NOMO-1 treated with dmso at 0.1 percent for 144 hours (cell line): ENCODE measurements at regions not wholly inside any gene's neighbourhood (a gene's known extent, or its start where the extent isn't known, plus 50 kb on each side); places are given as distances from the start of the nearest gene placed in this dataset.
"Not testable (repeated sequence)": the region's sequence is repeated elsewhere in the genome, so short reads cannot be mapped to it uniquely, and the experiment has no call there.

Source experiments
- DNase-seq: peaks from one replicate; lab custom pipeline; 2025; ENCODE audit not compliant: unreplicated experiment; lab: John Stamatoyannopoulos, UW

DNA sequence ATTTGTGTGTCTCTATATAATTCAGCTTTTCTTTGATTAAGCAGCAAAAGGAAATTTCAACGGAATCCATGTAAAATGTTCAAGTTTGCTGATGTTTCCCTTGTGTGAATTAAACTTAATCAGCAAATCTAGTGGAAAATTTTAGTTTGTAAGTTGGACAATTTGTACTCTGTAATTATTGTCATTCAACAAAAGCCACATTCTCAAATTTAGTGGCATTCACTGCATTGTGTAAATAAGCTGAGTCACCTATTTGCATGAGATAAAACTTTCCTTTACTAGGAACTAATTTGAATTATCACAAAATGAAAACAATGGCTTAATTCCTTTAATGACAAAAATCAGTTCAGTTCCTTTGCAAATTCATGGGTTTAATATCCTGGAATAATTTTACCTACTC lies 784.2 kb upstream of the CCDC179 start:
- DNase-seq: no peak

DNA sequence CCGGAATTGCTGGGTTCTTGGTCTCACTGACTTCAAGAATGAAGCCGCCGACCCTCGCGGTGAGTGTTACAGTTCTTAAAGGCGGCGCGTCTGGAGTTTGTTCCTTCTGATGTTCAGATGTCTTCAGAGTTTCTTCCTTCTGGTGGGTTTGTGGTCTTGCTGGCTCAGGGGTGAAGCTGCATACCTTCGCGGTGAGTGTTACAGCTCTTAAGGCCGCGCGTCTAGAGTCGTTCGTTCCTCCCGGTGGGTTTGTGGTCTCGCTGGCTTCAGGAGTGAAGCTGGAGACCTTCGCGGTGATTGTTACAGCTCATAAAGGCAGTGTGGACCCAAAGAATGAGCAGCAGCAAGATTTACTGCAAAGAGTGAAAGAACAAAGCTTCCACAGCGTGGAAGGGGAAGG lies 792.1 kb upstream of the CCDC179 start:
- not testable (repeated sequence) for DNase-seq

DNA sequence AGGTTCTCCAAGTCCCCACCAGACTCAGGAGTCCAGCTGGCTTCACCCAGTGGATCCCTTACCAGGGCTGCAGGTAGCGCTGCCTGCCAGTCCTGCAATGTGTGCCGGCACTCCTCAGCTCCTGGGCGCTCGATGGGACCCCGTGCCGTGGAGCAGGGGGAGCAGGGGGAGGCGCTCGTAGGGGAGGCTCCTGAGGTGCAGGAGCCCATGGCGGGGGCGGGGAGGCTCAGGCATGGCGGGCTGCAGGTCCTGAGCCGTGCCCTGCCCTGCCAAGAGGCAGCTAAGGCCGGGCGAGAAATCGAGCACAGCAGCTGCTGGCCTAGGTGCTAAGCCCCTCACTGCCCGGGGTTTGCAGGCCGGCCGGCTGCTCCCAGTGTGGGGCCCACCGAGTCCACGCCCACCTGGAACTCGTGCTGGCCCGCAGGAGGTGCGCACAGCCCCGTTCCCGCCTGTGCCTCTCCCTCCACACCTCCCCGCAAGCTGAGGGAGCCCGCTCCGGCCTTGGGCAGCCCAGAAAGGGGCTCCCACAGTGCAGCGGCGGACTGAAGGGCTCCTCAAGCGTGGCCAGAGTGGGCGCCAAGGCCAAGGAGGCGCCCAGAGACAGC lies 792.9 kb upstream of the CCDC179 start:
- no peak for DNase-seq

DNA sequence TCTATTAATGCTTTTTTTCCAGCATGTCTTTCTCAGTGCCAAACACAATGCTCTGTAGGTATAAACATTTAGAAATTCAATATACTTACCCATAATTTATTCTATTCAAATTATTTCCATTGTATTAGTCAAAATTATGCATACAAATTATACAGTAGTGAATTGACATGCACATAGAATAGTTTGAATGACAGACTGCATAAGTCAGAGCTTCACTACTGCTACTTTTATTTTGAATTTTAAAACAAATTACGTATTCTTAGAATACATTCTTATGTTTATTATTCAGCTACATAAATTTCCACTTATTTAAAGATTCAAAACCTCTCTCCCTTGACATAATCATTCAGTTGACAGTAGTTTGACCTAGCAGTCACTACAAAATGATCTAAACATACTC lies 808.0 kb upstream of the CCDC179 start:
- DNase-seq: no peak

DNA sequence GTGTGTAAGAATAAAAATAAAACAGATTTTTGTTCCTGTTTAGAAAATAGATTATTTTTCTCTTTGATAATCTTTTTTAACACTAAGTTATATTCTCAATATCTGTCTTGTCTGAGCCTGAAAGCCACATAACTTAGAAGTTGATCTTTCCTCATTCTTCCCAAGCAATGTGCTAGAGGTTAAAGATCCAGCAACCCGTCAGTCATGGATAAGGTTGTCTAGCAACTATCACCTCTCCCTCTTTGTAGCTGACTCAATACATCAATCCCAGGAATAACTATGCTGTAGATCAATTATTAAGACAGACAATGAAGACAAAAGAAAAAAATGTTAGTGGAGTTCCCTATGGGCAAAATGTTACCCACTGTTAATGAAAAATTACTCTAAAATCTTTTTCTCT lies 813.1 kb upstream of the CCDC179 start:
- DNase-seq: no peak

DNA sequence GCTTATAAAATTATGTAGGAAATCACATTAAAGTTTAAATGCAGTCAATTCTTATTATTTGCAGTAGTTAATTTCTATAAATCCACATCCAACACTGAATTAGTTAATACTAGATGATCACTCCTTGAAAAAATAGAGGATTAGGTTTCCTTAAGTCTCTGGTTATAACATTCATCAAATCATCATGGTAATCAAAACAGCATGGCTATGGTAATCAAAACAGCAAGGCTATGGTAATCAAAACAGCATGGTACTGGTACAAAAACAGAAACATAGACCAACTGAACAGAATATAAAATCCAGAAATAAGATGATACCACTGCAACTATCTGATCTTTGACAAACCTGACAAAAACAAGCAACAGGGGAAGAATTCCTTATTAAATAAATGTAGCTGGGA lies 814.6 kb upstream of the CCDC179 start:
- no peak for DNase-seq

DNA sequence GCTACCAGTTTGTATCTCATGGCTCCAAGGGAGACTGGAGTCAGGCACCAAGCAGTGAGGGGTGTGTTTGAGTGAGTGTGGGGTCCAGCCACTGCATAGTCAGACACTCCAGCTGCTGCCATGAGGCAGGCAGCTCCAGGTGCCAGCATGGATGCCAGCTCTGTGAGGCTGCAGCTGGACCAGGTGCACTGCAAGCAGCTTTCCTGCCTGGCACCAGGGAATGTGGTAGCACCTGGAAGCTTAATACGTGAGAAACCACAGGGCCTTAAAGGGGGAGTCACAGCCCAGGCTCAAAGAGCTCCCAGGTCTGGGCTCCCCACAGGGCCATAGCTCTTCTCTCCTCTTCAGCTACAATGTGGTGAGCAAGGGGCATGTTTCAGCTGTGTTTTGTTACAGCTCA lies 817.8 kb upstream of the LUZP2 start:
- no peak for DNase-seq

DNA sequence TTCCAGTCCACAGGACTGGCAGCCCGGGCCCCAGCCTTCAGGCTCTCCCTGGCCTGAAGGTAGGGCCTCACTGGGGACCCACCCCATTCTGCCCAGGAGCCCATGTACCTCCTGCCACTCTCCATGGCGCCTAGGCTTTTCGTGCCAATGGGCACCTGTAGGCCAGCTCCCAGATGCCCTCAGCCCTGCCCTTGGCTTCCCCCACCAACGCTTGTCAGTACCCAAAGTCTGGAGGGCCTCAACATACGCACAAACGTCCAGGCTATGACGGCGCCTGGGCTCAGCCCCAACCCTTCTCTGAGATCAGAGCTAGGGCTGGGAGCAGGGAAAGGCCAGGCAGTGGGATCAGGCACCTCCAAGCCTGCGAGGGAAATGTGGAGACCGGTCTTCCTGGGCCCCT lies 816.9 kb upstream of the LUZP2 start:
- no peak for DNase-seq

DNA sequence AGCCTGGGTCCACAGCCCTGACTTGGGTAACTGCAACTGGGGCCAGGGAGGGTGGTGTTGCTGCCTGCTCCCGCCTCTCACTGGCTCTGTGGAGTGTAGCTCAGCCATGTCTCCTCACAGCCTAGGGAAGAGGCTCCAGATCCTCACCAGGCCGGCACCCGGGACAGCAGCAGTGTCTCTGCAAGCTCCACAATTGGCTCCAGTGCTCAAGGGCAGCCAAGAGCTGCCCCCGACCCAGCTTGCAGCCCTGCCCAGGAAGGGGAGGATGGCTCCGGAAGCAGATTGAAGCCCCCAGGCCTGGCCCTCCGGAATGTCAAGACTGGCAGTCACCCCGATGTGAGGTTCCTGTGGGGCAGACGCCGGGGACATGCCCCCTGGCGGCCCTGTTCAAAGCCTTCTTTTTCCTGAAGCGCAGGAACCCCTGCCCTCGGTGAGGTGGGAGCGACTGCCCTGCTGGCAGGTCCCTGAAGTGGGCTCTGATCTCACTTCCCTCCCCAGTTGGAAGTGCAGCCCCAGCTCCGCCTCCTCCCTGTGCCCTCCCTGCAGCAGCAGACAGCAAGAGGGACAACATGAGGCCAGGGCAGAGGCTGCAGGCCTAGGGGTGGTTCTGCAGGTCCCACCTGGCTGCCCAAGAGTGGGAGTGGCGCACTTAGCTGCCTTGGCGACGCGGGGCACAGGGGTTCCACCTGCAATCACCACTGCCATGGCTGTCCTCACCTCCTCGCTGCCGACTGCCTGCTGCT lies 816.2 kb upstream of the LUZP2 start:
- no peak for DNase-seq

DNA sequence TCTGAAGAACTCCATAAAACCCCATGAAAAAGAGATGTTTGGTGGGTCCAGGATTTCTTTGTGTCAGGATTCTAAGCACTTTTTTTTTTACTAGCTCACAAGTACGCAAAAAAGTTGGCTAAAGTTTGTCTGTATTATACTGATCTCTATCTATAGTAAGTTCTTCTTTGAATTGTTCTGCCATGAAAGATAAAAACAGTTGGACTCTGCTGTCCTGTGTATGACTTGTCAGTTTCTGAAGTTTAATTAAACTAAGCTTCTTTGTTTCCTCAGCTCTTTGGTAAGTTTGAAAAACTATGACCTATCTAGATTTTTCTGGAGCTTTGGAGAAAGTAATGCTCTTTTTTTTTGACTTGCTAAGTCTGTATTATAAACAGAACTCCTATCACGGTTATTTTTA lies 812.2 kb upstream of the LUZP2 start:
- no peak for DNase-seq

DNA sequence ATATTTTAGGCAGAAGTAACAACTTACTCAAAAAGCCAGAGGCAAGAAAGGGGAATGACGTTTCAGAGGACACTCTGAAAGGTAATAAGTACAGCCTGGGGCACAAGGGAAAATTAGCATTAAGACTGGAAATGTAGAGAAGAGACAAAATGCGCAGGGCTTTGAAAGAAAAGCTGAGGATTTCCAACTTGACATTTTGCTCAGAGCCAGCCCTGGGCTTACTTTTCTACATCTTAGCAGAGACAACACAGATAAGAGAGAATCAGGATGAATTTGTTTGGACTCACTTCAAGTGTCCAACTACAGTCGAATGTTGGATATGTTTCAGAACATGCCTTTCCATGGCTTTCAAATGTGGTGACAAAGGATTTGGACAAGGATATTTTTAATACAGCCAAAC lies 808.9 kb upstream of the LUZP2 start:
- DNase-seq: no peak

DNA sequence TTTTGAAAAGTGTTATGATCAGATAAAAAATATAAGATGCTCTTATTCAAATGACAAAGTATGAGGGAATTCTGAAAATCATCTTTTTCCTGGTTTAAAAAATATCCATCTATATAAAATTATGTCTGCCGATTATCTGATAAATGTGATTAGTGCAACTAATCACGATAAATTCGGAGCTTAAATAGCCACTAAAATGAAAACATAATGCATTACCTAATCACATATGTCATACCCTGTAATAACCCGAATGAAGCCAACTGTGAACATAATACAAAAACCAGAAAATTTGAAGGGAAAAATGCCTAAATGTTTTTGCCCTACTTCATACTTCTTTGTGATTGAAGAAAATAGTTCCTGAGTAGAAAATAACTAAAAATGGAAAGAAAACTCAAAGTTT lies 808.4 kb upstream of the LUZP2 start:
- DNase-seq: no peak

DNA sequence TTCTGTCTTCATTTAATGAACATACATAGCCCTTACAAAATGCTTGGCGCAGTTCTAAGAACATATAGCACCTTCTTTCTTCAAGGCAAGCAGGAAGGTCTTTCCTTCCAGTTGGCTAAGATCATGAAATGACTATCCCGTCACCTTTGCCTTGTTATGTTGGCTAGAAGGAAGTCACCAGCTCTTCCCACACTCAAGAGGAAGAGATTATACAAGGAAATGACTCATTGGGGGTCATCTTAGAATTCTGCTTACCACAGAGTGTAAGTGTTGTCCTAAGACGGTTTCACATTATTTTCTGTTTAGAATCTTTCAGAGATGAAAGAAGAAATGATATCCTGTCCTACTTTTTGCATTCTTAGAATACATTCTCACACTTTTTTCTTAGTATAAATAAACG lies 808.0 kb upstream of the LUZP2 start:
- no peak for DNase-seq

DNA sequence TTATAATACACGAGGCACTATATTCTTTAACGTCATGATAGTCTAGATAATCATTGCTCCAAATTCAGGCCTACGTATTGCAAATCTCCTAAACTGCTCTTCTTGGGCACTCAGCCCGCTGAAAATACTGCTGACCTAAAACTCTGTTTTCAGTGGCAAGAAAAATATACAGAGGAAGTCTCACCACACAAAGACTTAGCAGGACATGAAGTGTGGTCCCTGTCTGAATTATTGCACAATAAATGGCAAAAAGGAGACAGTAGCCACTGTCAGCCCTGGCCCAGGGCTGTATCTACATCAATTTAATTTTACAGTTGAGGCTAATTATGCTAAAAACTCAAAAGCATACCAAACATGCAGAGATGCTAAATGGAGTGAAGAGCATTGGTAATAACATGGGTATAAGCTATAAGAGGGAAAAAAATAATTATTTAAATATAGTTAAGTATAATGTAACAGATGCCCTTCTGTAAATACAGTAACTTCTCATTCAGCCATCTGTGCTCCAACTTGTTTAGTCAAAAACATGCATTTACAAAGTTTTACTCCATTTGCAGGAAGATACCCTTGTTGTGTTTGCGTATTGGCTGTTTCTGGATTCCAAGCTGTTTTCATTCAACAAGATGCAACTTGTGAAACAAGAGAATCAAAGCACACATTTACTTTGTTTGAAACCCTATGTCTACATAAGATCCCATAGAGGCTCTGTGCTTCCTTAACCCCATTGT lies 800.0 kb upstream of the LUZP2 start:
- DNase-seq: no peak

DNA sequence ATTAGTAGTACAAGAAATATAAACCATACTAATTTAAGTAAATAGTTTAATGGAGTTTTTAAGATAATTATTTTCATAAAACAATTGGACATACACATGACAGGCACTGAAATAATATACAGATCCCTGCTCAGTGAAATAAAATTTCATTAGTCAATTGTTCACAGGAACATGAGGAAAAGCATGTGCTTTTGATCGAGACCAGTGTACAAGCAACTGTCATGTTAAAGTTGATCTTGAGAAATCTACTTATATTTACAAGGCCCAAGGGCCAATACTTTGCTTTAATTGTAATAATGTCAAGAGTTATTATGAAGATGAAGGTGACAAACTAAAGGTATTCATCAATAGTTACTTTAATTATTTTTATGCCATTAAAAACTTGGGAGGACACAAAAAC lies 792.7 kb upstream of the LUZP2 start:
- DNase-seq: no peak

DNA sequence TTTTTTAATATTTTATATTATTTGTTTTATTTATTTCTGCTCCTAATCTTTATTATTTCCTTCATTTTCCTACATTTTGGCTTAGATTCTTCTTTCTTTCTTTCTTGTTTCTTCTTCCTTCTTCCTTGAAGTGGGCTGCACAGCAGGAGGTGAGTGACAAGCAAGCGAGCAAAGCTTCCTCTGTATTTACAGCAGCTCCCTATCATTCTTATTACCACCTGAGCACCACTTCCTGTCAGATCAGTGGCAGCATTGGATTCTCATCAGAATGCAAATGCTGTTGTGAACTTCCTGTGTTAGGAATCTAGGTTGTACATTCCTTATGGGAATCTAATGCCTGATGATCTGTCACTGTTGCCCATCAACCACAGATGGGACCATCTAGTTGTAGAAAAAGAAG lies 784.9 kb upstream of the LUZP2 start:
- DNase-seq: no peak

DNA sequence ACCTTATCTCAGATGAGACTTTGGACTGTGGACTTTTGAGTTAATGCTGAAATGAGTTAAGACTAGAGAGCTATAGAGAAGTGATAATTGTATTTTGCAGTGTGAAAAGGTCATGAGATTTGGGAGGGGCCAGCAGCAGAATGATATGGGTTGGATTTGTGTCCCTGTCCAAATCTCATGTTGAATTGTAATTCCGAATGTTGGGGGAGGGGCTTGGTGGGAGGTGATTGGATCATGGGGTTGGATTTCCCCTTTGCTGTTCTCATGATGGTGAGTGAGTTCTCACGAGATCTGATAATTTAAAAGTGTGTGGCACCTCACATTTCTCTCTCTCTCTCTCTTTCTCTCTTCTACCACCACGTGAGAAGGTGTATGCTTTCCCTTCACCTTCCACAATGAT lies 777.8 kb upstream of the LUZP2 start:
- DNase-seq: no peak

DNA sequence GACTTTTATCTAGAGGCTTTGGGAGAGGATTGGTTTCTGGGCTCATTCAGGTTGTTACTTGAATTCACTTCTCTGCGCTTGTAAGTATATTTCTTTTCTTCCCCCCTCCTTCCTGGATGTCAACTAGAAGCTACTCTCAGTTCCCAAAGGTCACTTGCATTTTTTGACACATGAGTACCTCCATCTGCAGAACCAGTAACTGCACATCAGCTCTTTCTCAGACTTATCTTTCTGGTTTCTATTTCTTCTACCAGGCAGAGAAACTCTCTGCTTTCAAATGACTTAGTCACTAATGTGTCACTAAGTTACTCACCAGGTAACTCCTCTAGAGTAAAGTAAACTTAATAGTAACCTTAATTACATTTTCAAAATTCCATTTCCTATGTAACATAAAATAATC lies 773.0 kb upstream of the LUZP2 start:
- DNase-seq: no peak

DNA sequence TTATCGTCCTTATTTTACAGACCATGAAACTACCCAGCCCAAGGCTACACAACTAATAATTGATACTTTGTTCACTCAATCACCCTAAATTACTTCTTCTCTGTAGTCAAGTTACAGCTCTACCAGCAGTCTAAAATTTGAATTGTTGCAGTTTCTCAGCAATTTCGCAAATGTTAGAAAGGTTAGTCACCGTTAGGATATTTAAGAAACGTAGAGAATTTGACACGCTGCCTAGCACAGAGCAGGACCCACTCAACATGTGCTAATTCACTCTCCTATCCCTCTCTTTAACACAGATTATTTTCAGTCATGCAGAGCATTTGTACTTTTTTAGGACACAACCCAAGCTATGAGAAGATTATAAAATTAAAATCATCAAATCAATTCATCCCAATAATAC lies 771.1 kb upstream of the LUZP2 start:
- DNase-seq: no peak

DNA sequence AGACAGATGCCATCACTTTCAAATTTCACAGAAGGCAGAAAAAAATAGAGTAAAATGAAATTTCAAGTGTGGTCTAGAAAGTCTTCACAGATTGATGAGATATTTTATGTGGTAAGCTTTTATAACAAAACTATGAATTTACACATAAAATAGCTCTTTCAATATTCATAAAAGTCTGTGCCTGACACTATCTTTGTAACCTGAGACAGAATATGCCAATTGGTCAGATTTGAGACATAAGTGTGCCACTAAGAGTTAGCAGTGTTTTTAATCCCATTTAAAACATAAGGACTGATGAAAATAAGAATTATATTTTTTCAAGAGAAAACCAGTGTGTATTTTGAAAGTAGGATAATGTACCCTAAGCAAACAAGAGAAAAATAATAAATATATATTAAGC lies 769.5 kb upstream of the LUZP2 start:
- no peak for DNase-seq

DNA sequence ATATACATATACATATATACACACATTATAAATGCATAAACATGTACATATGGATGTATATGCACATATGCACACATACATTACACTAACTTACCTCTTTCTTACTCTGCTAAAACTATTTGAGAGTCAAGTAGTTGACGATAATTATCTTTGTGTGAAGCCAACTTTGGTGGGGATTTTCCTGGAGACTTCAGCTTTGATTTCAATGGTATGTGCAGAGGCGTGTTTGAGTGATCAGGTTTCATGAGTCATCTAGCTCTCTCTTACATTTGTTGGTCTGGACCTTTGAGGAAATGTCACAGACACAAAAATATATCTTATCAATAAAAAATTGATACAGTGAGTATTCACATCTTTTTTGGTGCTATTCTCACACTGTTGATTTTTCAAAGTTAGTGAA lies 769.1 kb upstream of the LUZP2 start:
- DNase-seq: no peak

DNA sequence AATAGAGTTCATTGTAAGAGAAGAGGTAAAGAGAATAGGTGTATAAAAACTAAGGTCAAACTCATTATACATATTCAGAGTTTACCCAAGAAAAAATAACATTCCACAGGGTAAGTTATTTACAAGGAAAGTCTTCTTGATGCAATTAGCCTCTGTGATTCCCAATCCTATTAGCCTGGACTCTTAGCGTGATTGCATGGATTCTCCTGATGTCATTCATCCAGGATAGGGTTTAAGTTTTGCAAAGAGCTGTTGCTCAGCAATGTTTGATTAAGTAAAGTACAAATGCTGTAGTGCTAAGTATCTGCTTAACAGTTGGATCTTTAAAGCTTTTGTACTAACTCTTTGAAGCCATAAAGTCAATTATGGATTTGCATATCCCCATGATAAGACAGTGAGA lies 767.8 kb upstream of the LUZP2 start:
- DNase-seq: no peak
